ENCODE measurements at regions not wholly inside any gene's neighbourhood (a gene's known extent, or its start where the extent isn't known, plus 50 kb on each side); places are given as distances from the start of the nearest gene placed in this dataset.

GRCh38 chr12:115320967-115321366, 637.0 kb upstream of the TBX3 start:
- TF ChIP-seq KDM5A (IDR thresholded peaks at IDR 0.05; ENCODE audit: low read length), result no peak
- TF ChIP-seq POLR2AphosphoS5 (IDR thresholded peaks at IDR 0.05; ENCODE audit: low read depth, low read length), result no peak
- no peak for TF ChIP-seq BACH1 (IDR thresholded peaks at IDR 0.05; ENCODE audit: low read length)
- TF ChIP-seq JUND (IDR thresholded peaks at IDR 0.05; ENCODE audit: low read length), result no peak
- TF ChIP-seq CTCF (IDR thresholded peaks at IDR 0.05; ENCODE audit: control extremely low read depth in 1 of 3, insufficient read depth in 1 of 3, low read depth in 1 of 3, low read length in 3 of 3), result no peak
- TF ChIP-seq SIN3A (conservative IDR thresholded peaks at IDR 0.05 in 1 of 2, IDR thresholded peaks at IDR 0.05 in 1 of 2; ENCODE audit: low read depth in 1 of 2, low read length in 2 of 2), result no peak
- no peak for TF ChIP-seq TAF7 (optimal IDR thresholded peaks at IDR 0.05; ENCODE audit: borderline replicate concordance, low read depth, low read length)
- TF ChIP-seq TAF1 (IDR thresholded peaks at IDR 0.05; ENCODE audit: low read depth, low read length), result no peak
- no peak for TF ChIP-seq EP300 (IDR thresholded peaks at IDR 0.05; ENCODE audit: borderline replicate concordance in 1 of 2, low read depth in 2 of 2, low read length in 2 of 2)

Measured in H1 (cell line).